Left ventricle myocardium inferior (tissue), 1 donor: ENCODE measurements at regions not wholly inside any gene's neighbourhood (a gene's known extent, or its start where the extent isn't known, plus 50 kb on each side); places are given as distances from the start of the nearest gene placed in this dataset.

Source experiments
- DNase-seq: peaks from one replicate; pipeline ENCODE4 v3.0.0-alpha.2; 2020
- H3K27ac ChIP-seq: fragments of 200-600 bp; replicated peaks from 2 replicates; pipeline ENCODE4 v1.8.0; 2021
- H3K27me3 ChIP-seq: fragments of 200-600 bp; 2 replicates; pipeline ENCODE4 v1.8.0; 2021; ENCODE audit warnings: low read depth
- H3K36me3 ChIP-seq: fragments of 200-600 bp; 2 replicates; pipeline ENCODE4 v1.8.0; 2021
- H3K4me1 ChIP-seq: fragments of 200-600 bp; 2 replicates; pipeline ENCODE4 v1.8.0; 2021
- H3K4me3 ChIP-seq: fragments of 200-600 bp; 2 replicates; pipeline ENCODE4 v1.8.0; 2021; ENCODE audit warnings: mild to moderate bottlenecking, moderate library complexity
- H3K9me3 ChIP-seq: fragments of 200-600 bp; replicated peaks from 2 replicates; pipeline ENCODE4 v1.8.0; 2021
- CTCF ChIP-seq: fragments of 200-600 bp; IDR thresholded peaks from 2 replicates; pipeline ENCODE4 v1.8.0; 2021; ENCODE audit warnings: antibody characterized with exemption, mild to moderate bottlenecking, borderline replicate concordance
- intact Hi-C: fragments of 100-400 bp; cut with micrococcal nuclease; formaldehyde crosslinking; loops from one replicate; pipeline ENCODE4 v1.11.0; 2022
- donor health status: DM: no; HTN: yes; CAD: no; lungs with severe emphysema.

DNA sequence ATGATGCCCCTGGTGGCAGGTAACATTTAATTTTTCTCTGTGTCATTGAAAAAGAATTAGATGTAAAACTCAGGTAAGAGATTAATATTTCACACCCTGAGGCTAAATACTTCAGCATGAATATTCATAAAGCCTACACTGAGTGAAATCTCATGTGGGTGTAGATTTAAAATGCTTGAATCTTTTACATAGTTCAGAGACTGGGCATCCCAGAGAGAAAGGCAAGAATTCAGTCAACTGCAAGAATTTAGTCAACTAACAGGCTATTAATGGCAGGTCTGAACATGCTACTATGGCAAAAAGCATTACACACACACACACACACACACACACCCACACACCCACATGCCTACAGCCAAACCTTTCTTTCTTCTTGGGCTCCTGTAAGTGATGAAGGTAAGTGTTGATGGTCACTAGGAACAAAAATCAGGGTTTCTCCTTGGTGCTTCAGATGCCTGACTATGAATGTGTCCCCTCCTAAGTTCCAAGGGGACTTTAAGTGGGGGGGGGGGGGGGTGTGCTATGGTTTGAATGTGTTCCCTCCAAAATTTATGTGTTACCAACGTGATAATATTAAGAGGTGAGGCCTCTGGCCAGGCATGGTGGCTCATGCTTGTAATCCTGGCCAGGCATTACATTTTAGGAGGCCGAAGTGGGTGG lies 63.7 kb upstream of the PSMD7 start:
- Histone ChIP-seq H3K9me3 (no peaks in the 10 kb centered on the region), H3K27me3 (no peaks in the 10 kb centered on the region), H3K27ac (no peak overlapping the region), H3K4me3 (no peak overlapping the region), H3K36me3 (no peaks in the 10 kb centered on the region), H3K4me1 (no peaks in the 10 kb centered on the region)
- intact Hi-C loops: no loop called here
- no peak for DNase-seq
- no peak for TF ChIP-seq CTCF

DNA sequence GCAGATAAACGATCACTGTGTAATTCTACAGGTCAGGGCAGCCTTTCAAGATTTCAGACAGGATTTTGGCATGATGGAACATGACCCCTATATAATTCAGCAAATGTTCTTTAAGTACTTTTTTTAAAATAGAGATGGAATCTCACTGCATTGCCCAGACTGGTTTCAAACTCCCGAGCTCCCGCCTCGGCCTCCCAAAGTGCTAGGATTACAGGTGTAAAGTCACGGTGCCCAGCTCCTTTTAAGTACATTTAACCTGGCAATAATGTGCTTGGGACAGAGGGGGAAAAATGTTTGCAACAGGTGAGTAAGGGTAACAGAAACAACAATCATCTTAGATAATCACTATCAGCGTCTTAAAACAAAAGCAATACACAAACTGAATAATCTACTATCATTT lies 66.5 kb upstream of the PSMD7 start:
- no peaks in the 10 kb centered on the region for H3K27me3 ChIP-seq
- H3K36me3 ChIP-seq: no peaks in the 10 kb centered on the region
- no peak for DNase-seq
- H3K4me3 ChIP-seq: no peak overlapping the region
- no peak overlapping the region for H3K27ac ChIP-seq
- H3K4me1 ChIP-seq: peaks cover 15% of the 10 kb centered on the region
- no peak for TF ChIP-seq CTCF
- intact Hi-C loops: no loop called here
- H3K9me3 ChIP-seq: no peaks in the 10 kb centered on the region

DNA sequence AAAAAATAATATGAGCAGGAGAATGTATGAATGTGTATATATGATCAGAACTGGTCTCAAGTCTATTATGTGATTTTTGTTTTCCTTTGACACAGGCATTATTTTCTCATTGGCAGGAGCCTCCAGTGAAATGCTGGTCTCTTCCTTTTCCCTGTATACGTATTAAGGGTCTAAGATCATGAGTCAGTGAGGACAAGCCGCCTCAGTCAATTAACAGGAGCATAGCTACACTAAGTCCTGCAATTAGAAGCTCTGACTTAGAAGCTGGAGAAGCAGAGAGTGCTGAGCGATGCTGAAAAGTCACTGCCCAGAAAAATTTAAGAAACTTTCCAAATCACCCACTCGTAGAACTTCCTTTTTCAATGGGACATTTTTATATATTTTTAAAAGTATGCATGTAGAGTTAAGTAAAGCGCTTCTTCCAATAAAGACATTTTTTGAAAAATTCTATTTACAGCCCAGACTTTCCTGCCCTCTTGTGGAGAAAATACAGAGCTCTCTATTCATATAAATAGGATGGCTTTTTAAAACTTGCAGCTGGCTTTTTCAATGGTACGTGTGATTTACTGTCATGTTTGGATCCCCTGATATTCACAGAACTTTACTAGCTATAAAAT lies 70.2 kb upstream of the PSMD7 start:
- H3K27me3 ChIP-seq: no peaks in the 10 kb centered on the region
- intact Hi-C loops: no loop called here
- H3K9me3 ChIP-seq: no peaks in the 10 kb centered on the region
- DNase-seq: no peak
- H3K27ac ChIP-seq: no peak overlapping the region
- peak; percentile 59 for TF ChIP-seq CTCF
- H3K4me1 ChIP-seq: peaks cover 21% of the 10 kb centered on the region
- H3K4me3 ChIP-seq: no peak overlapping the region
- H3K36me3 ChIP-seq: no peaks in the 10 kb centered on the region

DNA sequence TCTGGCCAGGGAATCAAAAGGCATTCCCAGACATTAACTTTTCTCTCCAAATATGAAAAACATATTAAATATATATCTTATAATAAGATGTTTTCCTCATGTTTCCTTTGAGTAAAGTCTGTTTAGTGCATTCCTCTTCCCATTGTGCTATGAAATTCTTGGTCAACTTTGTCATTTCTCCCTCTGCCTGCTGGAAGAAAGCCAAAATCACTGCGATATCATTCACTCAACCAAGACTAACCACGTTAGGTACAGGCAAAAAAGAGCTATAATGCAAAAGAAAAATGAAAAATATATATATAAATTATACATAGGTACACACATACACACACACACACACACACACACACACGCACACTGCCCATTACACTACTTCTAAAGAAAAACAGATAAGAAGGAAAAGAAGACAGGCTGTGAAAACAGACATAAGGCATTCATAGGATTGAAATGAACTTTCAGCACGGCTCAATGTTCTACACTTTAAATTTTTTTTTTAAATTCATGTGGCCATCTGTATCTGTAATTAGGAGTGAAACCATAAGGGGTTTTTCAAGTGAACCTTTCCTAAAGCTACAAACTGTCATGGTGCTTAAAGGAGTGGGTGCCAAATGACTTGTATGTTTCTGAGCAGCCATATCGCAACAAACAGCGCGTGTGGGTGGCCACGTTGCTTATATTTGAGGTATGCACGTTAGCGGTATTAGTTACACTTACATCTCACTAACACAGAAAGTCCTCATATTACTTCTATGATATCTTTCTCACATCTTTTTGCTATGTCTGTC lies 71.6 kb upstream of the PSMD7 start:
- H3K36me3 ChIP-seq: no peaks in the 10 kb centered on the region
- no peaks in the 10 kb centered on the region for H3K9me3 ChIP-seq
- peaks cover 21% of the 10 kb centered on the region for H3K4me1 ChIP-seq
- no peak overlapping the region for H3K27ac ChIP-seq
- intact Hi-C loops: no loop called here
- DNase-seq: no peak
- no peak overlapping the region for H3K4me3 ChIP-seq
- no peak for TF ChIP-seq CTCF
- no peaks in the 10 kb centered on the region for H3K27me3 ChIP-seq

DNA sequence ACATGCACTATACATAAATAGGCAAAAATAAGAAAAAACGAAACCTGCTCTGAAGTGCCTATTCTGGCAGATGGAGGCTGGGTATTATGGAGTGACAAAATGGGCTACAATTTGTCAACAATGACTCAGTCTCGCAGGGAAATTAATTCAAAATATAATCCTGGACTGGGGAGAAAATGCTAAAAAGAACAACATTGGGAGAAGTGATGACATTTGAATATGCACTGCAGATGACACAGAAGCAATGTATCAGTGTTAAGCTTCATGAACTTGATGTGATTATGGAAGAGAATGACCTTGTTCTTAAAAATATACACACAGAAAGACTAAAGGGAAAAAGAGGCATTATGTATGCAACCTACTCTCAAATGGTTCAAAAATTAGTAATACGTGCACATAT lies 74.8 kb upstream of the PSMD7 start:
- intact Hi-C loops: no loop called here
- DNase-seq: no peak
- H3K27me3 ChIP-seq: no peaks in the 10 kb centered on the region
- no peak overlapping the region for H3K27ac ChIP-seq
- no peaks in the 10 kb centered on the region for H3K9me3 ChIP-seq
- H3K4me3 ChIP-seq: no peak overlapping the region
- TF ChIP-seq CTCF: no peak
- H3K4me1 ChIP-seq: peaks cover 20% of the 10 kb centered on the region
- no peaks in the 10 kb centered on the region for H3K36me3 ChIP-seq
